Activated CD4-positive, alpha-beta T cell treated with anti-CD3 and anti-CD28 coated beads for 36 hours (primary cell): ENCODE measurements at regions not wholly inside any gene's neighbourhood (a gene's known extent, or its start where the extent isn't known, plus 50 kb on each side); places are given as distances from the start of the nearest gene placed in this dataset.
A peak's percentile ranks its signal among the peaks of the same experiment; 100 is the strongest.

Experiments
- ATAC-seq: fragments of 200-7000 bp; cut with Tn5 transposase; one replicate; pipeline ENCODE4 v1.10.0; 2021; ENCODE audit warnings: mild to moderate bottlenecking, moderate library complexity
- CTCF ChIA-PET: fragments of 350-600 bp; sonication (Branson Sonifier 250); formaldehyde crosslinking; loops from one replicate; lab custom pipeline; 2021; ENCODE audit warnings: antibody characterized with exemption; lab: Charles Lee
- POLR2A ChIA-PET: fragments of 350-600 bp; sonication (Branson Sonifier 250); formaldehyde crosslinking; loops from one replicate; lab custom pipeline; 2021; ENCODE audit warnings: antibody characterized with exemption, inconsistent platforms; lab: Charles Lee
- DNase-seq: peaks from one replicate; pipeline ENCODE4 v3.0.0-alpha.2; 2020
- H3K27ac Mint-ChIP-seq: one replicate; pipeline ENCODE4 v1.8.0; 2021; ENCODE audit warnings: mixed read lengths
- H3K27me3 Mint-ChIP-seq: one replicate; pipeline ENCODE4 v1.8.0; 2021; ENCODE audit warnings: mixed read lengths
- H3K36me3 Mint-ChIP-seq: one replicate; pipeline ENCODE4 v1.8.0; 2021; ENCODE audit warnings: low read depth, mixed read lengths
- H3K4me1 Mint-ChIP-seq: one replicate; pipeline ENCODE4 v1.8.0; 2021; ENCODE audit warnings: mixed read lengths
- H3K4me3 Mint-ChIP-seq: one replicate; pipeline ENCODE4 v1.8.0; 2021; ENCODE audit warnings: mild to moderate bottlenecking, moderate library complexity, mixed read lengths
- H3K9me3 Mint-ChIP-seq: one replicate; pipeline ENCODE4 v1.8.0; 2021; ENCODE audit warnings: low read depth, mixed read lengths
- intact Hi-C, 2 experiments: fragments of 100-400 bp; cut with DNase I in 1 of 2; cut with micrococcal nuclease in 1 of 2; formaldehyde crosslinking; loops; one replicate each; pipeline versions ENCODE4 v1.14.2 to v1.15.1; 2022 to 2024; cut with DNase I, micrococcal nuclease

DNA sequence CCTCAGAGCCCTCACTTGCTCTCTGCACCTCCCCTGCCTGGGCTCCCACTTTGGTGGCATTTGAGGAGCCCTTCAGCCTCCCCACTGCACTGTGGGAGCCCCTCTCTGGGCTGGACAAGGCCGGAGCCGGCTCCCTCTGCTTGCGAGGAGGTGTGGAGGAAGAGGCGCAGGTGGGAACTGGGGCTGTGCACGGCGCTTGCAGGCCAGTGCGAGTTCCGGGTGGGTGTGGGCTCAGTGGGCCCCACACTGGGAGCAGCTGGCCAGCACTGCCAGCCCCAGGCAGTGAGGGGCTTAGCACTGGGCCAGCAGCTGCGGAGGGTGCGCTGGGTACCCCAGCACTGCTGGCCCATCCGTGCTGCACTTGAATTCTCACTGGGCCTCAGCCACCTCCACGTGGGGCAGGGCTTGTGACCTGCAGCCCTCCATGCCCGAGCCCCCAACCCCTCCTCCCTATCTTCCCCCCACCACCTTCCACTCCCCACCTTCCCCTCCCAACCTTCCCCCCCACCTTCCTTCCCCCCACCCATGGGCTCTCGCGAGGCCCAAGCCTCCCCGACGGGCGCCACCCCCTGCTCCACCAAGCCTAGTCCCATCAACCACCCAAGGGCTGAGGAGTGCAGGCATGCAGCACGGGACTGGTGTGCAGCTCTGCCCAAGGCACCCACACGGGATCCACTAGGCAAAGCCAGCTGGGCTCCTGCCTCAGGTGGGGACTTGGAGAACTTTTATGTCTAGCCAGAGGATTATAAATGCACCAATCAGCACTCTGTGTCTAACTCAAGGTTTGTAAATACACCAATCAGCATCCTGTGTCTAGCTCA is 113.5 kb upstream of the BEND4 start:
- Mint-ChIP-seq H3K36me3 (no peaks in the 10 kb centered on the region), H3K27me3 (no peaks in the 10 kb centered on the region), H3K9me3 (no peaks in the 10 kb centered on the region), H3K4me1 (no peaks in the 10 kb centered on the region), H3K27ac (no peak overlapping the region), H3K4me3 (no peak overlapping the region)
- intact Hi-C loops = no loop called here
- ChIA-PET CTCF (interaction anchor here (0.6 to 1.0 kb wide), 2 partner anchors 14 to 35 kb away, joined by 3 to 5 read pairs; no protein-coding TSS in a partner anchor), POLR2A (no interaction called here)
- no peak for DNase-seq
- no peak for ATAC-seq

DNA sequence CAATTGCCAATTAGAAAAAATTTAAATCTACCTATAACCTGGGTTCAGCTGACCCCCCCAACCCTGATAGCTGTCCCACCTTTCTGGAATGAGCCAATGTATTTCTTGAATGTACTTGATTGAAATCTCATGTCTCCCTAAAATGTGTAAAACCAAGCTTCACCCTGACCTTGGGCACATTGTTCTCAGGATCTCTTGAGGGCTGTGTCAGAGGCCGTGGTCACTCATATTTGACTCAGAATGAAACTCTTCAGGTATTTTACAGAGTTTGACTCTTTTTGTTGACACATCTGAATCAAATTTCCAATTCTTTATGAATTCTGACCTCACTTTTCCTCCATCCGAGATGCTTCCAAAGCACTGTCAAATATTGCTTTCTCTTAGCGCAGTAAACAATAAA is 115.3 kb upstream of the BEND4 start:
- ChIA-PET CTCF (no interaction called here), POLR2A (no interaction called here)
- intact Hi-C loops = no loop called here
- Mint-ChIP-seq H3K36me3 (no peaks in the 10 kb centered on the region), H3K27me3 (peaks cover 1% of the 10 kb centered on the region), H3K9me3 (no peaks in the 10 kb centered on the region), H3K27ac (no peak overlapping the region), H3K4me1 (no peaks in the 10 kb centered on the region), H3K4me3 (no peak overlapping the region)
- DNase-seq = no peak
- ATAC-seq = no peak

DNA sequence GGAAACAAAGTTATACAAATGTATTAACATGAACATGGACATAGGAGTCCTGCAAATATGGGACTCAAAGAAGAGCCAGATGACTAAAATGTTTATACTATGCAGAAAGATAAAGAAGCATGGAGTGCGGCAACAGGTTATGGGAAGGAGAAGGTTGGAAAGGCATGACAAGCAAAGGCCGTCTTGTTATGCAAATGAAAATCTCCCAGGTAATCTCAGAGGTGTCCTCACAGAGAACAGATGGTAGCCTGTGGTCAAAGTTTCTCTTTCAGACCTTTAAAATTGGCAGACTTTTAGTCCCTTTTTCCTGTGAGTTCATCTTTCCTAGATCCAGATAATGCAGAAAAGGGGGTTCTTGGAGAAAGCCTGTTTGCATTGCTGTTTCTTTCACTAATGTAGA is 116.4 kb upstream of the BEND4 start:
- H3K4me3 Mint-ChIP-seq = no peak overlapping the region
- H3K27ac Mint-ChIP-seq = no peak overlapping the region
- no peaks in the 10 kb centered on the region for H3K4me1 Mint-ChIP-seq
- CTCF ChIA-PET = no interaction called here
- H3K36me3 Mint-ChIP-seq = no peaks in the 10 kb centered on the region
- intact Hi-C loops = no loop called here
- ATAC-seq = no peak
- DNase-seq = no peak
- POLR2A ChIA-PET = no interaction called here
- no peaks in the 10 kb centered on the region for H3K9me3 Mint-ChIP-seq
- peaks cover 4% of the 10 kb centered on the region for H3K27me3 Mint-ChIP-seq

DNA sequence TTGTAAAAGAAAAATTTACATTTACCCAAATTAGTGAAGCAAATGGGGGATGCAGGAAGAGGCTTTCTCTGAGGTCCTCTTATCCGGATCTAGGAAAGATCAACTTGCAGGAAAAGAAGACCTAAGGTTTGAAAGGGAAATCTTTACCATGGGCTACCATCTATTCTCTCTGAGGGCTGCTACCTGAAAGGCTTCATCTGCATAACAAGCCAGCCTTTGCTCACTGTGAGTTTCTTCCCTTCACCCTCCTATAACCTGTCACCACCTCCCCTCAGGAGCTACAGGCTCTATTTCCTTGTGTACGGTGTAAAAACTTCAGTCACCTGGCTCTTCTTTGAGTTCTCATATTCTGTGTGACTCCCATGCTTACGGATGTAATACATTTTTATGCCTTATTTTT is 118.6 kb upstream of the BEND4 start:
- H3K27ac Mint-ChIP-seq = no peak overlapping the region
- intact Hi-C loops = no loop called here
- CTCF ChIA-PET = no interaction called here

GRCh38 chr4:42277291-42277690 is 120.0 kb upstream of the SHISA3 start:
- peaks cover 5% of the 10 kb centered on the region for H3K4me1 Mint-ChIP-seq
- H3K27me3 Mint-ChIP-seq = peaks cover 12% of the 10 kb centered on the region
- H3K27ac Mint-ChIP-seq = no peak overlapping the region

More for the DNA sequence above, 118.6 kb upstream of the BEND4 start:
- Mint-ChIP-seq H3K4me3 (no peak overlapping the region), H3K36me3 (no peaks in the 10 kb centered on the region), H3K9me3 (no peaks in the 10 kb centered on the region), H3K27me3 (peaks cover 4% of the 10 kb centered on the region), H3K4me1 (no peaks in the 10 kb centered on the region)
- POLR2A ChIA-PET = no interaction called here
- no peak for DNase-seq
- ATAC-seq = no peak

DNA sequence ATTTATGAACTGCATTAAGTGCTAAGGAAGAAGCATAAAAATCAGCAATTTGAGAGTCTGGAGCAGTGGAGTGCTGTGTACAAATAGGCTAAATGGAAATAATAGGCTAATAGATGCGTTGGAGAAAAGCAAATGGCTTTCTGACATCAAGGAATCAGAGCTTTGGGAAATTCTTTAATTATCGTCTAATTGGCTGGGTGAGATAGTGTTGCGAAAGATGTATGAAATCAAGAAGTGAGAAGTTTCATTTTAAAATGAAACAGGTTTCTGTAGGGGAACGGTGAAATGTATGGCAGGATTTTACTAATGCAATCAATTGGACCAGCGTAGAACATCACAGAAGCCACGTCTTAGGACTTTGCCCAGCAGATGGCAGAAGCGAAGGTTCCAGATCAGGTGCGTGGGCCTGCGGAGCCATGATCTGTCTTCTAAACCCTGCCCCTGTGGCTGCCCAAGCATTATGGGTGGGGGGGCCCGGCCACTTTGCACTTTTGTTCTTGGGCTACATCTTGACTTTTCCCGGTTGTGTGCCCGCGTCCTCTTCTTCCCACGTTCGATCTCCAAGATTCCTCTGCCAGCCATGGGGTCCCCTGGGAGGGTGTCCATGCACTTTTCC is 118.5 kb upstream of the SHISA3 start:
- ChIA-PET POLR2A (no interaction called here), CTCF (interaction anchor here (0.6 to 1.0 kb wide), 2 partner anchors 92 to 290 kb away, joined by 3 read pairs; no protein-coding TSS in a partner anchor)
- intact Hi-C loops = no loop called here
- ATAC-seq = no peak
- Mint-ChIP-seq H3K9me3 (no peaks in the 10 kb centered on the region), H3K4me1 (peaks cover 5% of the 10 kb centered on the region), H3K36me3 (no peaks in the 10 kb centered on the region), H3K27ac (no peak overlapping the region), H3K27me3 (peaks cover 14% of the 10 kb centered on the region), H3K4me3 (no peak overlapping the region)
- DNase-seq = no peak

More at GRCh38 chr4:42277291-42277690, 120.0 kb upstream of the SHISA3 start:
- DNase-seq (no peak), ATAC-seq (no peak)
- Mint-ChIP-seq H3K9me3 (no peaks in the 10 kb centered on the region), H3K36me3 (no peaks in the 10 kb centered on the region), H3K4me3 (no peak overlapping the region)
- ChIA-PET POLR2A (no interaction called here), CTCF (interaction anchor here (1.1 kb wide), 1 partner anchor 243 kb away, joined by 3 read pairs; no protein-coding TSS in a partner anchor)
- intact Hi-C loops = no loop called here

GRCh38 chr4:42280327-42281095 is 116.8 kb upstream of the SHISA3 start:
- CTCF ChIA-PET = interaction anchor here (0.6 to 6.1 kb wide), 8 partner anchors 14 to 583 kb away, joined by 3 to 56 read pairs (median 4); no protein-coding TSS in a partner anchor
- DNase-seq = peak; percentile 32
- peaks cover 5% of the 10 kb centered on the region for H3K4me1 Mint-ChIP-seq
- intact Hi-C loops = loop anchor here in 1 of 2 experiments (10.0 kb wide), 1 partner anchor 584 kb away; no protein-coding TSS in a partner anchor
- peaks cover 14% of the 10 kb centered on the region for H3K27me3 Mint-ChIP-seq
- H3K9me3 Mint-ChIP-seq = no peaks in the 10 kb centered on the region
- no peak for ATAC-seq
- no peak overlapping the region for H3K27ac Mint-ChIP-seq
- H3K36me3 Mint-ChIP-seq = no peaks in the 10 kb centered on the region
- POLR2A ChIA-PET = no interaction called here
- no peak overlapping the region for H3K4me3 Mint-ChIP-seq

- no peak for ATAC-seq
- CTCF ChIA-PET = interaction anchor here (0.9 to 6.1 kb wide), 6 partner anchors 9 to 242 kb away, joined by 3 to 56 read pairs (median 4); no protein-coding TSS in a partner anchor
- no peak for DNase-seq
- intact Hi-C loops = loop anchor here (1.0 to 10.0 kb wide), 5 partner anchors 237 to 584 kb away; no protein-coding TSS in a partner anchor
- no peaks in the 10 kb centered on the region for H3K9me3 Mint-ChIP-seq
- H3K27me3 Mint-ChIP-seq = peaks cover 14% of the 10 kb centered on the region
- no peak overlapping the region for H3K27ac Mint-ChIP-seq
- no peak overlapping the region for H3K4me3 Mint-ChIP-seq
- H3K4me1 Mint-ChIP-seq = peaks cover 5% of the 10 kb centered on the region
- no peaks in the 10 kb centered on the region for H3K36me3 Mint-ChIP-seq
- POLR2A ChIA-PET = no interaction called here
Observed at GRCh38 chr4:42281324-42282020, 115.8 kb upstream of the SHISA3 start.

DNA sequence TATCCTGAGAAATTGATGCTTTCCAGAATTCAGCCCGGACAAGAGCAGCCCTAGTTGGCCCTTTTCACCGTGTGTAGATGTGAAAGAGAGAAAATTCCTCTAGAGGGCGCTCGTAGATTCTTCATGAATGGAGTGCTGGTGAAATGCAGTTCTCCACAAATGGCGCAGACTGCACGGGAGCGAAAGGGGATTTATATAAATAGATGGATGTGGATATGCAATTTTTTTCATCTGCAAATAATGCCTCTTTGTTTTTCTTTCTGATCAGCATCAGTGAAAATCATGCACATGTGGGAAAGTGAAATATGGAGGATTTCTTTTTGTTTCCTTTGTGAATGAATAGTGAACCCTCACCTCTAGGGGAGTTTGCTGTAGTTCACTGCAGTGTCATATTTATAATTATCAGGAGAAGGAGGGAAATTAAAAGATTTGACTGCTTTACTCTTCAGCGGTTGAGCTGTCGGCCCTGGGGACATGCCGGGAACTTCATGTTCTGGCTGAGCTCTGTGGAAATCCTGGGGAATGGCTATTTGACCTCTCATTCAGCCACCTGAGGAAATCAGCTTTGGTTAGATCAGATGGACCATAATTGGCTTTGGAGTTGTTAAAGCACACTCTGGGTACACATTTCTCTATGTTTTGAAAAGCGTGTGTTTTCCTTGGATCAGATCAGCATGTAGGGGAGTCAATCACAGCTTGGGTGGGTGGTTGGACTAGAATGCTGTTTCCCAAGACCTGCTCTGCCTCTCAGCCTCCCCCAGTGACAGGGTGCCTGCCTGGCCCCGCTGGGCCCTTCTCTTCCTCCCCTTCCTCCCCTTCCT is 115.0 kb upstream of the SHISA3 start:
- Mint-ChIP-seq H3K4me3 (no peak overlapping the region), H3K4me1 (peaks cover 5% of the 10 kb centered on the region), H3K9me3 (no peaks in the 10 kb centered on the region), H3K27me3 (peaks cover 14% of the 10 kb centered on the region), H3K36me3 (no peaks in the 10 kb centered on the region), H3K27ac (no peak overlapping the region)
- ATAC-seq = peak; percentile 74
- peak; percentile 43 for DNase-seq
- POLR2A ChIA-PET = no interaction called here
- intact Hi-C loops = loop anchor here (1.0 to 10.0 kb wide), 5 partner anchors 237 to 583 kb away; no protein-coding TSS in a partner anchor
- CTCF ChIA-PET = interaction anchor here (0.5 to 6.1 kb wide), 16 partner anchors 8 to 501 kb away, joined by 3 to 56 read pairs (median 3); no protein-coding TSS in a partner anchor

DNA sequence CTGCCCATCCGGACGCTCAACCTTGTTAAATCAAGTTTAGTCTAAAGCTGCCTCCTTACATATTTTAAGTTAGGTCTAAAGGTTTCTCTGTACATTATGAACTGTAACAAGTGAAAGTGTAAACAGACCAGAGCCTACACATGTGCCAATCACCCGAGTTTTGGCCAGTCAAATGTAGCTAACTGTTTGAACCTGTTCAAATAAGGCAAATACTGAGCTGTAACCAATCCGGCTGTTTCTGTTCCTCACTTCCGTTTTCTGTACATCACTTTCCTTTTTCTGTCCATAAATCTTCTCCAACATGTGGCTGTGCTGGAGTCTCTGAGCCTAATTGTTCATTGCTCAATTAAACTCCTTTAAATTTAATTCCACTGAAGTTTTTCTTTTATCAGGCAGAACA is 113.3 kb upstream of the SHISA3 start:
- Mint-ChIP-seq H3K9me3 (no peaks in the 10 kb centered on the region), H3K4me3 (no peak overlapping the region), H3K27me3 (peaks cover 11% of the 10 kb centered on the region), H3K36me3 (no peaks in the 10 kb centered on the region), H3K4me1 (peaks cover 5% of the 10 kb centered on the region), H3K27ac (no peak overlapping the region)
- DNase-seq (no peak), ATAC-seq (no peak)
- intact Hi-C loops = loop anchor here in 1 of 2 experiments (10.0 kb wide), 1 partner anchor 581 kb away; no protein-coding TSS in a partner anchor
- CTCF ChIA-PET = interaction anchor here (0.9 to 6.1 kb wide), 3 partner anchors 10 to 235 kb away, joined by 3 to 56 read pairs (median 4); no protein-coding TSS in a partner anchor
- POLR2A ChIA-PET = no interaction called here
